MM.1S (cell line): ENCODE measurements at regions not wholly inside any gene's neighbourhood (a gene's known extent, or its start where the extent isn't known, plus 50 kb on each side); places are given as distances from the start of the nearest gene placed in this dataset.

Experiments
- DNase-seq: peaks from one replicate; pipeline ENCODE4 v3.0.0-alpha.2; 2015
- H2AFZ ChIP-seq: fragments of 300-600 bp; sonication (generic); 2 replicates; pipeline ENCODE4 v1.6.0; 2016; ENCODE audit warnings: antibody characterized with exemption, low read length
- H3F3A ChIP-seq: fragments of 300-600 bp; sonication (generic); 2 replicates; pipeline ENCODE4 v1.6.1; 2016; ENCODE audit warnings: mild to moderate bottlenecking, antibody characterized with exemption, low read length, moderate library complexity, mixed read lengths; ENCODE audit not compliant: insufficient read depth
- H3K27ac ChIP-seq: fragments of 300-600 bp; sonication (generic); 2 replicates; pipeline ENCODE4 v1.5.1; 2016; ENCODE audit warnings: mild to moderate bottlenecking, low read length
- H3K27me3 ChIP-seq: fragments of 300-600 bp; sonication (generic); replicated peaks from 2 replicates; pipeline ENCODE4 v1.6.0; 2016; ENCODE audit warnings: low read length; ENCODE audit not compliant: insufficient read depth
- H3K36me3 ChIP-seq: fragments of 300-600 bp; sonication (generic); replicated peaks from 2 replicates; pipeline ENCODE4 v1.6.1; 2016; ENCODE audit warnings: mild to moderate bottlenecking, low read length, mixed read lengths; ENCODE audit not compliant: insufficient read depth
- H3K4me1 ChIP-seq: fragments of 300-600 bp; sonication (generic); 2 replicates; pipeline ENCODE4 v1.6.1; 2016; ENCODE audit warnings: low read length, mixed read lengths
- H3K4me2 ChIP-seq: fragments of 300-600 bp; sonication (generic); 2 replicates; pipeline ENCODE4 v1.6.0; 2016; ENCODE audit warnings: low read depth, low read length
- H3K4me3 ChIP-seq: fragments of 300-600 bp; sonication (generic); 2 replicates; pipeline ENCODE4 v1.5.1; 2016; ENCODE audit warnings: low read length, mixed read lengths
- H3K79me2 ChIP-seq: fragments of 300-600 bp; sonication (generic); 2 replicates; pipeline ENCODE4 v1.6.1; 2016; ENCODE audit warnings: mixed run types, low read length, mixed read lengths
- H3K9ac ChIP-seq: fragments of 300-600 bp; sonication (generic); 2 replicates; pipeline ENCODE4 v1.6.1; 2016; ENCODE audit warnings: low read length, mixed read lengths
- H3K9me2 ChIP-seq: fragments of 300-600 bp; sonication (generic); replicated peaks from 2 replicates; pipeline ENCODE4 v1.6.1; 2016; ENCODE audit warnings: mild to moderate bottlenecking, low read length, mixed read lengths; ENCODE audit not compliant: insufficient read depth
- H3K9me3 ChIP-seq: fragments of 300-600 bp; sonication (generic); replicated peaks from 2 replicates; pipeline ENCODE4 v1.6.1; 2016; ENCODE audit warnings: mild to moderate bottlenecking, low read length, mixed read lengths; ENCODE audit not compliant: insufficient read depth
- H4K20me1 ChIP-seq: fragments of 300-600 bp; sonication (generic); 2 replicates; pipeline ENCODE4 v1.6.1; 2016; ENCODE audit warnings: mild to moderate bottlenecking, low read length, moderate library complexity, mixed read lengths; ENCODE audit not compliant: insufficient read depth
- EZH2 ChIP-seq: fragments of 300-600 bp; sonication (generic); optimal IDR thresholded peaks from 2 replicates; pipeline ENCODE3; 2017; ENCODE audit warnings: low read depth, mild to moderate bottlenecking, antibody characterized with exemption, low read length, mixed read lengths
- EZH2phosphoT487 ChIP-seq: fragments of 300-600 bp; sonication (generic); IDR thresholded peaks from 2 replicates; pipeline ENCODE4 v1.6.1; 2018; ENCODE audit warnings: antibody characterized with exemption, low read length
- TF ChIP-seq, protein P1 (sequence below): fragments of 300-600 bp; sonication (generic); IDR thresholded peaks from 2 replicates; pipeline ENCODE4 v1.5.1; 2016; ENCODE audit warnings: antibody characterized with exemption, low read length, mixed read lengths

DNA sequence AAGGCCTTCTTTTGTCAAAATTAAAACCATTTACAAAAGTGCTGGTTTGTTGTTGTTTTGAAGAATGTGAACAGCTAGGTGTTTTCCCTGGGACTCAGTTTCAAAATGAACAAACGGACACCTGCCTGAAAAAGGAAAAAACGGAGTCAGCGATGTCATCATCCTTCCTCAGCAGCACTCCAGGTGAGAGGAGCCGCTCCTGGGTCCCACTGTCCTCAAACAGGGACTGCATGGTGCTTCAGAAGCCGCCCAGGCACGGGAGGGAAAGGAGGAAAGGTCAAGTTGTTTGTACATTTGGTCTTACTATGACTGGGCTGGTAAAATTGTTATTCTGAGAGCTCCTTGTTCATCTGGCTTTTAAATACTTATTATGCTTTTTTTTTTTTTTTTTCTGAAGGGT, 69.0 kb upstream of the ZSWIM6 start:
- 0 out of 2 replicates have a peak, but pooled peaks cover 6% of the 10 kb centered on the region for H3K4me1 ChIP-seq
- H3K4me3 ChIP-seq = no peak overlapping the region
- H4K20me1 ChIP-seq = no peaks in the 10 kb centered on the region
- no peak overlapping the region for H2AFZ ChIP-seq
- no peak overlapping the region; the same call in 1 of the 2 replicates for H3K4me2 ChIP-seq
- no peaks in the 10 kb centered on the region for H3K27me3 ChIP-seq
- no peaks in the 10 kb centered on the region for H3F3A ChIP-seq
- no peak overlapping the region for H3K27ac ChIP-seq
- H3K9me3 ChIP-seq = no peaks in the 10 kb centered on the region
- H3K9ac ChIP-seq = no peak overlapping the region
- DNase-seq = peak; percentile 30
- H3K36me3 ChIP-seq = no peaks in the 10 kb centered on the region
- TF ChIP-seq, protein P1, sequence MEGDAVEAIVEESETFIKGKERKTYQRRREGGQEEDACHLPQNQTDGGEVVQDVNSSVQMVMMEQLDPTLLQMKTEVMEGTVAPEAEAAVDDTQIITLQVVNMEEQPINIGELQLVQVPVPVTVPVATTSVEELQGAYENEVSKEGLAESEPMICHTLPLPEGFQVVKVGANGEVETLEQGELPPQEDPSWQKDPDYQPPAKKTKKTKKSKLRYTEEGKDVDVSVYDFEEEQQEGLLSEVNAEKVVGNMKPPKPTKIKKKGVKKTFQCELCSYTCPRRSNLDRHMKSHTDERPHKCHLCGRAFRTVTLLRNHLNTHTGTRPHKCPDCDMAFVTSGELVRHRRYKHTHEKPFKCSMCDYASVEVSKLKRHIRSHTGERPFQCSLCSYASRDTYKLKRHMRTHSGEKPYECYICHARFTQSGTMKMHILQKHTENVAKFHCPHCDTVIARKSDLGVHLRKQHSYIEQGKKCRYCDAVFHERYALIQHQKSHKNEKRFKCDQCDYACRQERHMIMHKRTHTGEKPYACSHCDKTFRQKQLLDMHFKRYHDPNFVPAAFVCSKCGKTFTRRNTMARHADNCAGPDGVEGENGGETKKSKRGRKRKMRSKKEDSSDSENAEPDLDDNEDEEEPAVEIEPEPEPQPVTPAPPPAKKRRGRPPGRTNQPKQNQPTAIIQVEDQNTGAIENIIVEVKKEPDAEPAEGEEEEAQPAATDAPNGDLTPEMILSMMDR = no peak
- no peak for TF ChIP-seq EZH2
- TF ChIP-seq EZH2phosphoT487 = no peak
- no peaks in the 10 kb centered on the region for H3K79me2 ChIP-seq
- no peaks in the 10 kb centered on the region for H3K9me2 ChIP-seq

DNA sequence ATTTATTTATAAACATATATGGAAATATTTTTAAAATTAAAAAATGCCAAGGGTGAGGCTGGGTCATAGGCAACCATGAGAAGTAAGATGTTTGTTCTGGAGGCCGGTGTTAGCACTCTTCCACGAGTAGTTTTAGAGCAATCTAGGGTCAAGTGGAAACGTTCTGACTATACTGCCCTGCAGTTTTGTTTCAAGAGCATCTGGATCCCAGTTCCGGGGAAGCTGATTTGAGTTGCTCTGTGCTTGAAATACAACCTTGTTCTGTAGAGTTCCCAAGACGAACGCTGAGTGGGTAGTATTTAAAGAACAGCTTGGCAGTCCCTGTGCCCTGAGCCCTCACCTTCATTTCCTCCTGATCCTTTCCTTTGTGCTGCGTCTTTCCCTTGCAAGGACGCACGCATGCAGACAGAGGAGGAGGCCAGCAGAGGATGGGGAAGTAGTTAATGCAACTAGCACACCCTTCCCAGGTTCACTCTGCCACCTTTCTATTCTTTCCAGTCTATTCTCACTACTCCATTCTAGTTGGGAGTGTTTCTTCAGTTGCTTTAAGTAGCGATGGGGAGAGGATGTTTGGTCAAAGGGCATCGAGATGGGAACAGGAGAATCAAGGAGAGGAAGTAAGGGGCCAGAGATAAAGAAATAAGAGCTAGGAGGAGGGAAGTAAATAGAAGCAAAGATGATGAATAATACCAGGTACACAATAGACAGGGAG, 68.3 kb upstream of the ZSWIM6 start:
- Histone ChIP-seq H3K27me3 (no peaks in the 10 kb centered on the region), H3K9me3 (no peaks in the 10 kb centered on the region), H3K4me1 (0 out of 2 replicates have a peak, but pooled peaks cover 6% of the 10 kb centered on the region), H3K4me2 (no peak overlapping the region), H3K36me3 (no peaks in the 10 kb centered on the region), H3K9me2 (no peaks in the 10 kb centered on the region), H3K4me3 (no peak overlapping the region), H3K79me2 (no peaks in the 10 kb centered on the region), H3K9ac (no peak overlapping the region), H3F3A (no peaks in the 10 kb centered on the region), H3K27ac (no peak overlapping the region), H2AFZ (no peak overlapping the region), H4K20me1 (no peaks in the 10 kb centered on the region)
- TF ChIP-seq EZH2 (no peak), EZH2phosphoT487 (no peak)
- TF ChIP-seq, protein P1 = no peak
- DNase-seq = no peak

DNA sequence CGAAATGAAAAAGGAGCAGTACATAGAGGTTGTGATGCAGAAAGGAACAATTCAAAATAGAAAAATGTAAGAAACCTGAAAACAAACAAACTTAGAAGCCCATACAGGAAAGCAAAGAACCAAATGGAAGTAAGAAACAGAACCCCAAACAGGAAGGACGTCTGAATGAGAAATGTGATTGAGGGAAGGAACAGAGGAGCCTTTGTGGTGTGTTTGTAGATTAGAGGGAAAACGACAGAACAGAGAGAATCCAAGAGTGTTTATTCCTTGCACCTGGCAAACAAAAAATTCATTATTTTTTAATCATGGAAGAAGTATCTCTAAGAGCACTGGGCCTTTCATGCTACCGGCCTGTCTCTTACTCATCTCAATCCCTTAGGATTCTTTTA, 67.8 kb upstream of the ZSWIM6 start:
- H3K27me3 ChIP-seq = no peaks in the 10 kb centered on the region
- TF ChIP-seq EZH2 (no peak), EZH2phosphoT487 (no peak)
- TF ChIP-seq, protein P1 = no peak
- H4K20me1 ChIP-seq = no peaks in the 10 kb centered on the region
- H3K27ac ChIP-seq = no peak overlapping the region
- no peaks in the 10 kb centered on the region for H3K9me3 ChIP-seq
- no peak overlapping the region for H3K4me3 ChIP-seq
- H3K4me2 ChIP-seq = no peak overlapping the region
- H3K9ac ChIP-seq = no peak overlapping the region
- 0 out of 2 replicates have a peak, but pooled peaks cover 6% of the 10 kb centered on the region for H3K4me1 ChIP-seq
- no peak overlapping the region for H2AFZ ChIP-seq
- DNase-seq = no peak
- no peaks in the 10 kb centered on the region for H3F3A ChIP-seq
- H3K79me2 ChIP-seq = no peaks in the 10 kb centered on the region
- H3K9me2 ChIP-seq = no peaks in the 10 kb centered on the region
- no peaks in the 10 kb centered on the region for H3K36me3 ChIP-seq
